ENCODE measurements at regions not wholly inside any gene's neighbourhood (a gene's known extent, or its start where the extent isn't known, plus 50 kb on each side); places are given as distances from the start of the nearest gene placed in this dataset.
"Not testable (repeated sequence)": the region's sequence is repeated elsewhere in the genome, so short reads cannot be mapped to it uniquely, and the experiment has no call there.

GRCh38 chr4:77293426-77293825, 136.4 kb downstream of the CCNG2 start:
- Histone ChIP-seq H3K9me3 (replicated peaks; ENCODE audit: control insufficient read depth, insufficient read depth, low read length) (no peaks in the 10 kb centered on the region), H3K9me1 (replicated peaks; ENCODE audit: control insufficient read depth, extremely low read depth, insufficient read depth, low read length) (no peaks in the 10 kb centered on the region), H3K4me2 (ENCODE audit: insufficient read depth, low read length) (no peak overlapping the region), H2AFZ (ENCODE audit: low read depth, low read length) (no peak overlapping the region), H3K36me3 (ENCODE audit: control insufficient read depth in 2 of 2, extremely low read depth in 1 of 2, insufficient read depth in 2 of 2, low read length in 2 of 2) (no peaks in the 10 kb centered on the region), H3K4me1 (ENCODE audit: control insufficient read depth, extremely low read depth, insufficient read depth, low read length) (no peaks in the 10 kb centered on the region), H4K20me1 (replicated peaks; ENCODE audit: control insufficient read depth, extremely low read depth, insufficient read depth, low read length) (no peaks in the 10 kb centered on the region), H3K27me3 (ENCODE audit: control insufficient read depth in 2 of 2, insufficient read depth in 2 of 2, low read length in 2 of 2) (no peaks in the 10 kb centered on the region), H3K9ac (replicated peaks; ENCODE audit: extremely low read depth, insufficient read depth, low read length) (no peak overlapping the region), H3K79me2 (ENCODE audit: control insufficient read depth, insufficient read depth, low read length) (no peaks in the 10 kb centered on the region), H3K4me3 (replicated peaks in 1 of 3; ENCODE audit: insufficient read depth in 1 of 3, low read depth in 1 of 3, low read length in 3 of 3) (no peak overlapping the region), H3K27ac (ENCODE audit: insufficient read depth, low read depth, low read length) (no peak overlapping the region)
- BruUV-seq (replicated peaks), result no TSS peak
- dilution Hi-C loops (cut with MboI; ENCODE audit: extremely low pct_ligation_motif_present, low sequenced_read_pairs) (no loop called here), intact Hi-C loops (cut with micrococcal nuclease) (no loop called here)
- POLR2A ChIA-PET, result no interaction called here
- DNase-seq (ENCODE audit: low read depth, low spot score) (no peak), FAIRE-seq (no peak)
- CTCF ChIA-PET, result no interaction called here
- TF ChIP-seq EZH2 (IDR thresholded peaks at IDR 0.05; ENCODE audit: borderline replicate concordance, low read depth, low read length, severe bottlenecking) (no peak), POLR2A (IDR thresholded peaks at IDR 0.05; ENCODE audit: low read depth, low read length) (no peak), CTCF (IDR thresholded peaks at IDR 0.05; ENCODE audit: extremely low read depth in 1 of 2, insufficient read depth in 1 of 2, low read depth in 1 of 2, low read length in 2 of 2) (no peak), GATA2 (IDR thresholded peaks at IDR 0.05; ENCODE audit: insufficient read depth, insufficient read length, low read depth, low read length) (no peak), MAX (IDR thresholded peaks at IDR 0.05; ENCODE audit: insufficient read depth, insufficient read length) (no peak), FOS (IDR thresholded peaks at IDR 0.05; ENCODE audit: borderline replicate concordance, insufficient read depth, low read length) (no peak), POLR2AphosphoS5 (IDR thresholded peaks at IDR 0.05; ENCODE audit: insufficient read depth, low read depth, low read length) (no peak), JUN (IDR thresholded peaks at IDR 0.05; ENCODE audit: borderline replicate concordance, insufficient read depth, insufficient read length, low read depth) (no peak), MYC (IDR thresholded peaks at IDR 0.05; ENCODE audit: low read depth, low read length) (no peak)

- H3K27ac ChIP-seq (ENCODE audit: insufficient read depth, low read depth, low read length); intact Hi-C loops (cut with micrococcal nuclease); POLR2A ChIA-PET; H4K20me1 ChIP-seq (replicated peaks; ENCODE audit: control insufficient read depth, extremely low read depth, insufficient read depth, low read length); H3K36me3 ChIP-seq (ENCODE audit: control insufficient read depth in 2 of 2, extremely low read depth in 1 of 2, insufficient read depth in 2 of 2, low read length in 2 of 2); BruUV-seq (replicated peaks); H3K9me1 ChIP-seq (replicated peaks; ENCODE audit: control insufficient read depth, extremely low read depth, insufficient read depth, low read length); H3K4me2 ChIP-seq (ENCODE audit: insufficient read depth, low read length); H2AFZ ChIP-seq (ENCODE audit: low read depth, low read length); H3K9me3 ChIP-seq (replicated peaks; ENCODE audit: control insufficient read depth, insufficient read depth, low read length); FAIRE-seq; H3K4me3 ChIP-seq (replicated peaks in 1 of 3; ENCODE audit: insufficient read depth in 1 of 3, low read depth in 1 of 3, low read length in 3 of 3); H3K79me2 ChIP-seq (ENCODE audit: control insufficient read depth, insufficient read depth, low read length); H3K4me1 ChIP-seq (ENCODE audit: control insufficient read depth, extremely low read depth, insufficient read depth, low read length); dilution Hi-C loops (cut with MboI; ENCODE audit: extremely low pct_ligation_motif_present, low sequenced_read_pairs); H3K27me3 ChIP-seq (ENCODE audit: control insufficient read depth in 2 of 2, insufficient read depth in 2 of 2, low read length in 2 of 2); H3K9ac ChIP-seq (replicated peaks; ENCODE audit: extremely low read depth, insufficient read depth, low read length); DNase-seq (ENCODE audit: low read depth, low spot score): not testable (repeated sequence)
- CTCF ChIA-PET, result interaction anchor here (2.1 kb wide), 1 partner anchor 10 kb away, joined by 4 read pairs; no protein-coding TSS in a partner anchor
Measured at GRCh38 chr4:77300996-77301395, 144.0 kb downstream of the CCNG2 start.

All from endothelial cell of umbilical vein (primary cell).